Endothelial cell (in vitro differentiated cells): ENCODE measurements at regions not wholly inside any gene's neighbourhood (a gene's known extent, or its start where the extent isn't known, plus 50 kb on each side); places are given as distances from the start of the nearest gene placed in this dataset.
A peak's percentile ranks its signal among the peaks of the same experiment; 100 is the strongest.

Experiments used
- DNase-seq: peaks from one replicate; pipeline ENCODE4 v3.0.0; 2021; ENCODE audit warnings: low spot score
- H3K27ac Mint-ChIP-seq: one replicate; pipeline ENCODE4 v1.8.0; 2021; ENCODE audit warnings: mixed read lengths, inconsistent platforms; ENCODE audit not compliant: unreplicated experiment
- H3K27me3 Mint-ChIP-seq: one replicate; pipeline ENCODE4 v1.8.0; 2021; ENCODE audit warnings: mild to moderate bottlenecking, moderate library complexity, mixed read lengths, inconsistent platforms; ENCODE audit not compliant: unreplicated experiment
- H3K36me3 Mint-ChIP-seq: one replicate; pipeline ENCODE4 v1.8.0; 2021; ENCODE audit warnings: mild to moderate bottlenecking, low read depth, mixed read lengths, inconsistent platforms; ENCODE audit not compliant: unreplicated experiment
- H3K4me1 Mint-ChIP-seq: one replicate; pipeline ENCODE4 v1.8.0; 2021; ENCODE audit warnings: mild to moderate bottlenecking, mixed read lengths, inconsistent platforms; ENCODE audit not compliant: unreplicated experiment
- H3K4me3 Mint-ChIP-seq: one replicate; pipeline ENCODE4 v1.8.0; 2021; ENCODE audit warnings: mild to moderate bottlenecking, mixed read lengths, inconsistent platforms; ENCODE audit not compliant: unreplicated experiment
- H3K9me3 Mint-ChIP-seq: one replicate; pipeline ENCODE4 v1.8.0; 2021; ENCODE audit warnings: mixed read lengths, inconsistent platforms; ENCODE audit not compliant: unreplicated experiment
- CTCF ChIP-seq: fragments of 200-600 bp; sonication (generic); IDR thresholded peaks from one replicate; pipeline ENCODE4 v1.5.0; 2021; ENCODE audit warnings: antibody characterized with exemption; ENCODE audit not compliant: unreplicated experiment

GRCh38 chr18:11316546-11316945 lies 167.2 kb upstream of the PIEZO2 start:
- peaks cover 5% of the 10 kb centered on the region for H3K27me3 Mint-ChIP-seq
- no peaks in the 10 kb centered on the region for H3K9me3 Mint-ChIP-seq
- H3K27ac Mint-ChIP-seq = no peak overlapping the region

GRCh38 chr18:11310476-11311086 lies 161.2 kb upstream of the PIEZO2 start:
- Mint-ChIP-seq H3K36me3 (no peaks in the 10 kb centered on the region), H3K4me1 (no peaks in the 10 kb centered on the region), H3K27me3 (peaks cover 3% of the 10 kb centered on the region), H3K9me3 (no peaks in the 10 kb centered on the region), H3K27ac (no peak overlapping the region), H3K4me3 (no peak overlapping the region)
- TF ChIP-seq CTCF = peak; percentile 70
- DNase-seq = peak; percentile 76

More at GRCh38 chr18:11316546-11316945, 167.2 kb upstream of the PIEZO2 start:
- no peak for DNase-seq
- no peak for TF ChIP-seq CTCF
- Mint-ChIP-seq H3K36me3 (no peaks in the 10 kb centered on the region), H3K4me1 (peaks cover 5% of the 10 kb centered on the region), H3K4me3 (no peak overlapping the region)

GRCh38 chr18:11309172-11309571 lies 159.8 kb upstream of the PIEZO2 start:
- Mint-ChIP-seq H3K9me3 (peaks cover under 1% of the 10 kb centered on the region), H3K27me3 (peaks cover 3% of the 10 kb centered on the region), H3K4me1 (peaks cover 5% of the 10 kb centered on the region), H3K36me3 (no peaks in the 10 kb centered on the region), H3K27ac (no peak overlapping the region), H3K4me3 (no peak overlapping the region)
- DNase-seq = no peak
- TF ChIP-seq CTCF = no peak

- H3K4me3 Mint-ChIP-seq = no peak overlapping the region
These were observed 159.1 kb upstream of the PIEZO2 start for GRCh38 chr18:11308499-11308898.

More at GRCh38 chr18:11308499-11308898, 159.1 kb upstream of the PIEZO2 start:
- Mint-ChIP-seq H3K9me3 (peaks cover 4% of the 10 kb centered on the region), H3K27me3 (peaks cover 3% of the 10 kb centered on the region), H3K4me1 (peaks cover 5% of the 10 kb centered on the region), H3K27ac (no peak overlapping the region), H3K36me3 (no peaks in the 10 kb centered on the region)
- DNase-seq = no peak
- no peak for TF ChIP-seq CTCF
